IMR-90 (cell line): ENCODE measurements at regions not wholly inside any gene's neighbourhood (a gene's known extent, or its start where the extent isn't known, plus 50 kb on each side); places are given as distances from the start of the nearest gene placed in this dataset.

Source experiments
- ATAC-seq: fragments of 200-7000 bp; cut with Tn5 transposase; 2 replicates; pipeline ENCODE4 v1.9.1; 2020; ENCODE audit warnings: low read depth, mild to moderate bottlenecking, moderate library complexity
- BruUV-seq: library from RNA; stranded (reverse); fragments of 400-500 nt; replicated peaks from 2 replicates; lab custom pipeline; 2021; lab: Mats Ljungman, UMichigan
- CTCF ChIA-PET: fragments of 300-600 bp; formaldehyde crosslinking; extraction: SDS; loops from one replicate; lab custom pipeline; 2021; ENCODE audit warnings: antibody characterized with exemption; lab: Yijun Ruan, JAX
- POLR2A ChIA-PET: fragments of 300-600 bp; sonication (Branson Sonifier 250); formaldehyde crosslinking; loops from one replicate; lab custom pipeline; 2022; ENCODE audit warnings: antibody characterized with exemption; ENCODE audit not compliant: unreplicated experiment; lab: Charles Lee
- DNase-seq: peaks from one replicate; pipeline ENCODE4 v3.0.0; 2013
- H2AFZ ChIP-seq: replicated peaks from 2 replicates; pipeline ENCODE3; 2013; ENCODE audit warnings: low read length, mild to moderate bottlenecking; ENCODE audit not compliant: poor library complexity
- H2AK5ac ChIP-seq: 2 replicates; pipeline ENCODE4 v1.6.1; 2013; ENCODE audit warnings: low read depth, low read length, inconsistent platforms
- H2AK9ac ChIP-seq: replicated peaks from 2 replicates; pipeline ENCODE3; 2013; ENCODE audit warnings: mild to moderate bottlenecking, low read depth, low read length, moderate library complexity; ENCODE audit not compliant: poor library complexity
- H2BK120ac ChIP-seq: 2 replicates; pipeline ENCODE4 v1.6.1; 2013; ENCODE audit warnings: low read depth, low read length, inconsistent platforms
- H2BK15ac ChIP-seq: 3 replicates; pipeline ENCODE4 v1.6.1; 2013; ENCODE audit warnings: low read depth, low read length, inconsistent platforms
- H2BK20ac ChIP-seq: 2 replicates; pipeline ENCODE4 v1.6.1; 2013; ENCODE audit warnings: low read depth, mild to moderate bottlenecking, inconsistent platforms, low read length, moderate library complexity
- H2BK5ac ChIP-seq: 2 replicates; pipeline ENCODE4 v1.6.1; 2013; ENCODE audit warnings: mild to moderate bottlenecking, low read depth, low read length, inconsistent platforms; ENCODE audit not compliant: poor library complexity, severe bottlenecking
- H3K14ac ChIP-seq: replicated peaks from 2 replicates; pipeline ENCODE4 v1.6.1; 2013; ENCODE audit warnings: low read depth, low read length, inconsistent platforms
- H3K18ac ChIP-seq: 2 replicates; pipeline ENCODE4 v1.6.1; 2013; ENCODE audit warnings: low read depth, low read length, control low read depth
- H3K23ac ChIP-seq: 2 replicates; pipeline ENCODE4 v1.6.1; 2013; ENCODE audit warnings: low read depth, low read length, inconsistent platforms
- H3K27ac ChIP-seq: 2 replicates; pipeline ENCODE4 v1.5.1; 2013; ENCODE audit warnings: mild to moderate bottlenecking, control low read depth, low read length; ENCODE audit not compliant: insufficient read depth
- H3K27me3 ChIP-seq: 2 replicates; pipeline ENCODE4 v1.6.1; 2013; ENCODE audit warnings: low read length; ENCODE audit not compliant: control insufficient read depth, insufficient read depth
- H3K36me3 ChIP-seq: 2 replicates; pipeline ENCODE4 v1.6.1; 2013; ENCODE audit warnings: low read length, mixed read lengths; ENCODE audit not compliant: control insufficient read depth, insufficient read depth
- H3K4ac ChIP-seq: 2 replicates; pipeline ENCODE4 v1.6.1; 2013; ENCODE audit warnings: low read depth, low read length, inconsistent platforms
- H3K4me1 ChIP-seq: 2 replicates; pipeline ENCODE4 v1.6.1; 2013; ENCODE audit warnings: low read length, mixed read lengths; ENCODE audit not compliant: control insufficient read depth, insufficient read depth
- H3K4me2 ChIP-seq: 2 replicates; pipeline ENCODE4 v1.6.1; 2013; ENCODE audit warnings: low read depth, mild to moderate bottlenecking, control low read depth, low read length, moderate library complexity
- H3K4me3 ChIP-seq: 2 replicates; pipeline ENCODE4 v1.5.1; 2013; ENCODE audit warnings: low read depth, mild to moderate bottlenecking, control low read depth, low read length, moderate library complexity; ENCODE audit not compliant: insufficient read depth
- H3K56ac ChIP-seq: 2 replicates; pipeline ENCODE4 v1.6.1; 2013; ENCODE audit warnings: low read length, inconsistent platforms; ENCODE audit not compliant: insufficient read depth; ENCODE audit errors: extremely low read depth
- H3K79me1 ChIP-seq, 2 experiments: 2 replicates each; pipeline ENCODE4 v1.6.1; 2013; ENCODE audit warnings: low read length in 2 of 2, inconsistent platforms in 1 of 2, low read depth in 1 of 2
- H3K9ac ChIP-seq: 2 replicates; pipeline ENCODE4 v1.6.1; 2013; ENCODE audit warnings: low read depth, low read length, control low read depth
- H3K9me1 ChIP-seq: 2 replicates; pipeline ENCODE4 v1.6.1; 2013; ENCODE audit warnings: low read length, inconsistent platforms; ENCODE audit not compliant: insufficient read depth
- H3K9me3 ChIP-seq: 2 replicates; pipeline ENCODE4 v1.6.1; 2013; ENCODE audit warnings: low read length; ENCODE audit not compliant: control insufficient read depth, insufficient read depth
- H4K20me1 ChIP-seq: 2 replicates; pipeline ENCODE4 v1.6.1; 2013; ENCODE audit warnings: low read length, inconsistent platforms; ENCODE audit not compliant: insufficient read depth
- H4K5ac ChIP-seq: 2 replicates; pipeline ENCODE4 v1.6.1; 2013; ENCODE audit warnings: mild to moderate bottlenecking, low read depth, low read length, control low read depth
- H4K8ac ChIP-seq, 2 experiments: 2 replicates each; pipeline ENCODE4 v1.6.1; 2013; ENCODE audit warnings: low read depth in 2 of 2, low read length in 2 of 2, control low read depth in 1 of 2, inconsistent platforms in 1 of 2
- H4K91ac ChIP-seq: 2 replicates; pipeline ENCODE4 v1.6.1; 2013; ENCODE audit warnings: low read depth, low read length, inconsistent platforms; ENCODE audit not compliant: insufficient read depth
- BHLHE40 ChIP-seq: fragments of 150-350 bp; IDR thresholded peaks from 2 replicates; pipeline ENCODE4 v1.6.1; 2016; ENCODE audit warnings: mild to moderate bottlenecking, low read depth, low read length
- CEBPB ChIP-seq: IDR thresholded peaks from 2 replicates; pipeline ENCODE4 v1.6.1; 2012; ENCODE audit warnings: low read depth, low read length, improper control_type of control experiment
- ELK1 ChIP-seq: fragments of 150-350 bp; IDR thresholded peaks from 2 replicates; pipeline ENCODE4 v1.6.1; 2016; ENCODE audit warnings: low read depth, mild to moderate bottlenecking, low read length, moderate library complexity, borderline replicate concordance
- FOS ChIP-seq: fragments of 150-350 bp; IDR thresholded peaks from 2 replicates; pipeline ENCODE4 v1.6.1; 2016; ENCODE audit warnings: low read depth, low read length
- MAFK ChIP-seq: IDR thresholded peaks from 2 replicates; pipeline ENCODE4 v1.6.1; 2012; ENCODE audit warnings: low read depth, low read length, improper control_type of control experiment
- MXI1 ChIP-seq: IDR thresholded peaks from 2 replicates; pipeline ENCODE4 v1.6.1; 2012; ENCODE audit warnings: low read depth, mild to moderate bottlenecking, low read length, moderate library complexity, borderline replicate concordance
- NFE2L2 ChIP-seq: fragments of 150-350 bp; IDR thresholded peaks from 2 replicates; pipeline ENCODE4 v1.6.1; 2016; ENCODE audit warnings: low read depth, mild to moderate bottlenecking, low read length
- RAD21 ChIP-seq: IDR thresholded peaks from 2 replicates; pipeline ENCODE4 v1.6.1; 2012; ENCODE audit warnings: low read length, improper control_type of control experiment
- RCOR1 ChIP-seq: IDR thresholded peaks from 2 replicates; pipeline ENCODE4 v1.6.1; 2012; ENCODE audit warnings: mild to moderate bottlenecking, low read length, improper control_type of control experiment; ENCODE audit not compliant: insufficient replicate concordance
- RFX5 ChIP-seq: IDR thresholded peaks from 2 replicates; pipeline ENCODE4 v1.8.0; 2012; ENCODE audit warnings: low read depth, mild to moderate bottlenecking, low read length, moderate library complexity
- USF2 ChIP-seq: fragments of 150-350 bp; IDR thresholded peaks from 2 replicates; pipeline ENCODE4 v1.6.1; 2017; ENCODE audit warnings: mild to moderate bottlenecking, antibody characterized with exemption, low read length, low read depth
- WGBS, 2 experiments: methylation state at CpG; one replicate each; pipeline versions ENCODE4 v1.1.5 to v1.1.7; 2013; ENCODE audit warnings: missing lambda C conversion rate in 2 of 2; ENCODE audit not compliant: insufficient read length in 1 of 2; ENCODE audit errors: extremely low coverage in 2 of 2; 5-methylcytosine and 5-hydroxymethylcytosine counted together
- dilution Hi-C: fragments of 300-500 bp; cut with HindIII; formaldehyde crosslinking; loops from one replicate; pipeline ENCODE4 v1.14.3; 2018; ENCODE audit warnings: low sequenced_read_pairs; ENCODE audit not compliant: unreplicated experiment
- in situ Hi-C: fragments of 300-500 bp; cut with MboI; formaldehyde crosslinking; loops from 3 replicates; pipeline ENCODE4 v1.14.3; 2019; ENCODE audit warnings: low sequenced_read_pairs, inconsistent platforms, mixed read lengths
- intact Hi-C: fragments of 100-400 bp; cut with micrococcal nuclease; formaldehyde crosslinking; loops from 2 replicates; pipeline ENCODE4 v1.10.0; 2022

GRCh38 chr1:220957233-220957605 lies 78.0 kb downstream of the HLX start:
- peak overlapping the region; percentile 55 for H2AFZ ChIP-seq
- H2BK120ac ChIP-seq: peak overlapping the region; percentile 96
- ATAC-seq: peak; percentile 87
- BruUV-seq: no TSS peak
- no peaks in the 10 kb centered on the region; the same call in 1 of the 2 replicates for H3K9me1 ChIP-seq
- H2BK15ac ChIP-seq: peak overlapping the region; percentile 98; the same call in 2 of the 3 replicates
- no CpG with 5 or more reads among the region's 3 CpGs for WGBS, 2 experiments
- peak overlapping the region; percentile 29; the same call in 1 of the 2 replicates for H3K4me2 ChIP-seq
- TF ChIP-seq MXI1: no peak
- TF ChIP-seq RAD21: peak; percentile 22; the same call in 1 of the 2 replicates
- TF ChIP-seq USF2: no peak
- TF ChIP-seq MAFK: peak; percentile 59; the same call in 1 of the 2 replicates
- TF ChIP-seq CEBPB: peak; percentile 99
- TF ChIP-seq BHLHE40: peak; percentile 72
- TF ChIP-seq NFE2L2: peak; percentile 90
- peak; percentile 95 for TF ChIP-seq FOS
- TF ChIP-seq ELK1: no peak
- TF ChIP-seq RFX5: no peak
- peak; percentile 47 for TF ChIP-seq RCOR1
- H3K27ac ChIP-seq: peak overlapping the region; percentile 1; the same call in 1 of the 2 replicates
- H4K5ac ChIP-seq: no peak overlapping the region
- H3K4ac ChIP-seq: peak overlapping the region; percentile 83
- ChIA-PET CTCF (no interaction called here), POLR2A (interaction anchor here (0.6 to 0.7 kb wide), 3 partner anchors 78 to 151 kb away, joined by 4 to 13 read pairs (median 8); partner anchors contain the start of gene HLX)
- H2BK5ac ChIP-seq: peak overlapping the region; percentile 92
- dilution Hi-C loops (no loop called here), intact Hi-C loops (loop anchor here (5.0 kb wide), 1 partner anchor 75 kb away; no protein-coding TSS in a partner anchor), in situ Hi-C loops (no loop called here)
- no peak overlapping the region for H2AK9ac ChIP-seq
- peak overlapping the region; percentile 80; the same call in 1 of the 2 replicates for H3K14ac ChIP-seq
- H3K4me1 ChIP-seq: peaks cover 4% of the 10 kb centered on the region
- H4K8ac ChIP-seq: peak overlapping the region; percentile 4 to 79; a peak in 1 of 4 replicates
- no peak overlapping the region for H3K9ac ChIP-seq
- H3K79me1 ChIP-seq: no peaks in the 10 kb centered on the region
- DNase-seq: peak; percentile 98
- no peaks in the 10 kb centered on the region for H3K36me3 ChIP-seq
- H3K56ac ChIP-seq: no peak overlapping the region; the same call in 1 of the 2 replicates
- no peak overlapping the region for H2AK5ac ChIP-seq
- peak overlapping the region; percentile 74; the same call in 1 of the 2 replicates for H3K18ac ChIP-seq
- peak overlapping the region; percentile 95 for H2BK20ac ChIP-seq
- 0 out of 2 replicates have a peak overlapping the region, but pooled peaks have one; percentile 83 for H3K23ac ChIP-seq
- no peaks in the 10 kb centered on the region for H4K20me1 ChIP-seq
- H3K4me3 ChIP-seq: no peak overlapping the region
- H4K91ac ChIP-seq: peak overlapping the region; percentile 90
- no peaks in the 10 kb centered on the region for H3K9me3 ChIP-seq
- no peaks in the 10 kb centered on the region for H3K27me3 ChIP-seq
